ENCODE measurements at regions not wholly inside any gene's neighbourhood (a gene's known extent, or its start where the extent isn't known, plus 50 kb on each side); places are given as distances from the start of the nearest gene placed in this dataset.
"Not testable (repeated sequence)": the region's sequence is repeated elsewhere in the genome, so short reads cannot be mapped to it uniquely, and the experiment has no call there.

GRCh38 chr20:12086359-12086758, 168.7 kb downstream of the BTBD3 start:
- TF ChIP-seq POLR2A (IDR thresholded peaks at IDR 0.05): no peak
- no peak for TF ChIP-seq CTCF (IDR thresholded peaks at IDR 0.05)
- 50 to 71% methylated on average over 1 of the region's 1 CpG for WGBS, 2 donors
- Histone ChIP-seq H3K27me3 (no peaks in the 10 kb centered on the region), H3K27ac (no peak overlapping the region), H3K9me3 (no peaks in the 10 kb centered on the region), H3K36me3 (no peaks in the 10 kb centered on the region), H3K4me3 (no peak overlapping the region), H3K4me1 (no peaks in the 10 kb centered on the region)
- DNase-seq: no peak
- intact Hi-C loops (cut with DNase I): no loop called here

- Histone ChIP-seq H3K4me1 (no peaks in the 10 kb centered on the region), H3K36me3 (no peaks in the 10 kb centered on the region), H3K27ac (no peak overlapping the region), H3K4me3 (no peak overlapping the region), H3K27me3 (no peaks in the 10 kb centered on the region), H3K9me3 (no peaks in the 10 kb centered on the region)
- no peak for TF ChIP-seq CTCF (IDR thresholded peaks at IDR 0.05)
- no peak for TF ChIP-seq POLR2A (IDR thresholded peaks at IDR 0.05)
- intact Hi-C loops (cut with DNase I): no loop called here
- DNase-seq: no peak
- 58 to 69% methylated on average over 1 of the region's 1 CpG for WGBS, 2 donors
Observed at GRCh38 chr20:12090920-12091319, 173.2 kb downstream of the BTBD3 start.

- no peak for DNase-seq
- no peak overlapping the region for H3K4me3 ChIP-seq
- no peaks in the 10 kb centered on the region for H3K4me1 ChIP-seq
- WGBS, 2 donors: 81 to 90% methylated on average over 9 to 10 of the region's 10 CpGs
- H3K36me3 ChIP-seq: no peaks in the 10 kb centered on the region
- intact Hi-C loops (cut with DNase I): no loop called here
- no peaks in the 10 kb centered on the region for H3K9me3 ChIP-seq
- TF ChIP-seq POLR2A (IDR thresholded peaks at IDR 0.05): no peak
- H3K27ac ChIP-seq: no peak overlapping the region
- H3K27me3 ChIP-seq: no peaks in the 10 kb centered on the region
Observed at GRCh38 chr20:12093057-12093796, 175.5 kb downstream of the BTBD3 start.

GRCh38 chr20:12093797-12094190, 176.1 kb downstream of the BTBD3 start:
- H3K27me3 ChIP-seq; H3K4me3 ChIP-seq; H3K9me3 ChIP-seq; DNase-seq; H3K36me3 ChIP-seq; intact Hi-C loops (cut with DNase I); H3K4me1 ChIP-seq; H3K27ac ChIP-seq: not testable (repeated sequence)
- WGBS, 2 donors: 63 to 73% methylated on average over 1 to 2 of the region's 3 CpGs

GRCh38 chr20:12095180-12095920, 177.7 kb downstream of the BTBD3 start:
- Histone ChIP-seq H3K9me3 (no peaks in the 10 kb centered on the region), H3K27me3 (no peaks in the 10 kb centered on the region), H3K36me3 (no peaks in the 10 kb centered on the region), H3K4me1 (no peaks in the 10 kb centered on the region), H3K4me3 (no peak overlapping the region), H3K27ac (no peak overlapping the region)
- WGBS, 2 donors: 62% methylated on average over 5 of the region's 5 CpGs
- DNase-seq: no peak
- TF ChIP-seq CTCF (IDR thresholded peaks at IDR 0.05) (no peak), POLR2A (IDR thresholded peaks at IDR 0.05) (no peak)
- intact Hi-C loops (cut with DNase I): no loop called here

GRCh38 chr20:12098421-12098820, 180.7 kb downstream of the BTBD3 start:
- H3K36me3 ChIP-seq: no peaks in the 10 kb centered on the region
- H3K27me3 ChIP-seq: no peaks in the 10 kb centered on the region
- no peaks in the 10 kb centered on the region for H3K4me1 ChIP-seq
- no peak overlapping the region for H3K27ac ChIP-seq
- 66 to 80% methylated on average over 2 of the region's 2 CpGs for WGBS, 2 donors
- H3K9me3 ChIP-seq: no peaks in the 10 kb centered on the region
- no peak for DNase-seq
- intact Hi-C loops (cut with DNase I): no loop called here
- H3K4me3 ChIP-seq: no peak overlapping the region
- TF ChIP-seq CTCF (IDR thresholded peaks at IDR 0.05) (no peak), POLR2A (IDR thresholded peaks at IDR 0.05) (no peak)
